Fibroblast of villous mesenchyme (primary cell): ENCODE measurements at regions not wholly inside any gene's neighbourhood (a gene's known extent, or its start where the extent isn't known, plus 50 kb on each side); places are given as distances from the start of the nearest gene placed in this dataset.

Source experiments
- DNase-seq: peaks from one replicate; pipeline ENCODE4 v3.0.0-alpha.2; 2010; ENCODE audit warnings: low read depth
- H3K4me3 ChIP-seq: 2 replicates; pipeline ENCODE4 v1.5.1; 2011; ENCODE audit warnings: low read depth, mild to moderate bottlenecking, low read length
- CTCF ChIP-seq: IDR thresholded peaks from 2 replicates; pipeline ENCODE4 v1.5.1; 2012; ENCODE audit warnings: low read depth, mild to moderate bottlenecking, low read length; ENCODE audit not compliant: insufficient read depth

- no peak overlapping the region for H3K4me3 ChIP-seq
- TF ChIP-seq CTCF, result no peak
- DNase-seq, result no peak
Measured at GRCh38 chr13:106402866-106403265, 132.6 kb downstream of the EFNB2 start.

GRCh38 chr13:106401081-106401480 lies 134.4 kb downstream of the EFNB2 start:
- H3K4me3 ChIP-seq, result no peak overlapping the region
- TF ChIP-seq CTCF, result no peak
- DNase-seq, result no peak

DNA sequence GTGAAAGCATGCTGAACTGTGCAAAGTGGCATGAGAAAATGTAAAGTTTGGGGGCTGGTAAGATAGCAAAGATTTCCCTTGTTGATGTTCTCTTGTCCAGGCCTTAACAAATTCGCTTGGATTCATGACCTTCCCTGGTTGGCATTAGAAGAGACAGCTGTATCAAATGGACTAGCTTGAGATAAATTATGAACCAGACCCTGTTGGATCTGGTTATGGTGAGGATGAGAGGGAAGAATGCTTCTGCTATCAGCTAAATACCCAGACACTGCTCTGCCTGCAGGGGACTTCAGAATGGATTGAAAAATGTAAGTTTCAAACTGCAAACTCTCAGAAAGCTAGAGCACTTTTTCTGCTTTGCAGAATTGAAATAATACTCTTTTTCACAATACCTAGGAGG lies 135.2 kb downstream of the EFNB2 start:
- no peak overlapping the region for H3K4me3 ChIP-seq
- TF ChIP-seq CTCF, result no peak
- DNase-seq, result no peak

GRCh38 chr13:106398289-106398688 lies 137.2 kb downstream of the EFNB2 start:
- DNase-seq, result no peak
- no peak overlapping the region for H3K4me3 ChIP-seq
- TF ChIP-seq CTCF, result no peak

GRCh38 chr13:106393776-106394175 lies 141.7 kb downstream of the EFNB2 start:
- H3K4me3 ChIP-seq, result no peak overlapping the region
- DNase-seq, result no peak
- TF ChIP-seq CTCF, result no peak

DNA sequence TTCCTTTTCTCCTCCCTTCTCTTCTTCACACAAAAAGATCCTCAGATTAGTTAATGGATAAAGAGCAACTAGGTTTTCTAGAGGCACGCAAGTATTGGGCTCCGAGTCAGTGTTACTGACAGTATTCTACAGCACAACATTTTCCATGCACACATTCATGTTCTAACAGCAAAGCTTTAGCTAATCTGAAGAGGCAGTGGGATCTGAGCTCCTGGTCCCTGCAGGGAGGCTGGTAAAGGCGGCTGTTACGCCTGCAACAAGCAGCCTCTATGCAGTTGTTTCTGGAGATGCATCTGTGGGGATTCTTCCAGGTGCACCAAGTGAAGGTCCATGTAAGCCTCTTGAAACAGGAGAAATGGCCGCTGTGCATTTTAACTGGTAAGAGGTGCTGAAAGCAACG lies 143.8 kb downstream of the EFNB2 start:
- no peak for DNase-seq
- H3K4me3 ChIP-seq, result no peak overlapping the region
- no peak for TF ChIP-seq CTCF

- TF ChIP-seq CTCF, result no peak
- H3K4me3 ChIP-seq, result no peak overlapping the region
- DNase-seq, result no peak
Measured at GRCh38 chr13:106391271-106391670, 144.2 kb downstream of the EFNB2 start.
